ENCODE measurements at regions not wholly inside any gene's neighbourhood (a gene's known extent, or its start where the extent isn't known, plus 50 kb on each side); places are given as distances from the start of the nearest gene placed in this dataset.

GRCh38 chr7:131957338-131958020 is 401.1 kb upstream of the PODXL start:
- TF ChIP-seq MXI1 (IDR thresholded peaks at IDR 0.05; ENCODE audit: low read depth, low read length) (no peak), REST (IDR thresholded peaks at IDR 0.05; ENCODE audit: low read depth, low read length) (no peak)

All from SK-N-SH (cell line).